GM19351 (cell line): ENCODE measurements at regions not wholly inside any gene's neighbourhood (a gene's known extent, or its start where the extent isn't known, plus 50 kb on each side); places are given as distances from the start of the nearest gene placed in this dataset.

Source experiments
- ATAC-seq: cut with Tn5 transposase; IDR thresholded peaks from one replicate; pipeline ENCODE4 v1.9.1; 2021; ENCODE audit warnings: mild to moderate bottlenecking, moderate library complexity; ENCODE audit not compliant: unreplicated experiment

GRCh38 chr18:78895207-78896001 lies 84.2 kb upstream of the SALL3 start:
- no peak for ATAC-seq

- ATAC-seq, result no peak
Measured at GRCh38 chr18:78896111-78896905, 83.3 kb upstream of the SALL3 start.

DNA sequence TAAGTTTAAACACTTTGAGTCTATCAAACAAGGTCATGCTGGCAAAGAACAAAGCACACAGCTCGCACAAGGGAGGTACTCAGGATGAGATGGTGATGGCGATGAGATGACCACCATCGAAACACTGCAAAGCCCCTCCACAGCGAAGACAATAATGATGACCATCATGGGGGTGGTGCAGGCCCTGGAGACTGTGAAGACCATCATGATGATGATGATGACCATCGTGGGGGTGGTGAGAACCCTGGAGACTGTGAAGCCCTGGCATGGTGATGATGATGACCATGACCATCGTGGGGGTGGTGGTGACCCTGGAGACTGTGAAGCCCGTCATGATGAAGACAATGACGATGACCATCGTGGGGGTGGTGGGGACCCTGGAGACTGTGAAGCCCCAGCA lies 81.6 kb upstream of the SALL3 start:
- ATAC-seq, result no peak

- ATAC-seq, result no peak
Measured at GRCh38 chr18:78898635-78899034, 81.0 kb upstream of the SALL3 start.

- no peak for ATAC-seq
Measured at GRCh38 chr18:78899241-78899640, 80.4 kb upstream of the SALL3 start.

DNA sequence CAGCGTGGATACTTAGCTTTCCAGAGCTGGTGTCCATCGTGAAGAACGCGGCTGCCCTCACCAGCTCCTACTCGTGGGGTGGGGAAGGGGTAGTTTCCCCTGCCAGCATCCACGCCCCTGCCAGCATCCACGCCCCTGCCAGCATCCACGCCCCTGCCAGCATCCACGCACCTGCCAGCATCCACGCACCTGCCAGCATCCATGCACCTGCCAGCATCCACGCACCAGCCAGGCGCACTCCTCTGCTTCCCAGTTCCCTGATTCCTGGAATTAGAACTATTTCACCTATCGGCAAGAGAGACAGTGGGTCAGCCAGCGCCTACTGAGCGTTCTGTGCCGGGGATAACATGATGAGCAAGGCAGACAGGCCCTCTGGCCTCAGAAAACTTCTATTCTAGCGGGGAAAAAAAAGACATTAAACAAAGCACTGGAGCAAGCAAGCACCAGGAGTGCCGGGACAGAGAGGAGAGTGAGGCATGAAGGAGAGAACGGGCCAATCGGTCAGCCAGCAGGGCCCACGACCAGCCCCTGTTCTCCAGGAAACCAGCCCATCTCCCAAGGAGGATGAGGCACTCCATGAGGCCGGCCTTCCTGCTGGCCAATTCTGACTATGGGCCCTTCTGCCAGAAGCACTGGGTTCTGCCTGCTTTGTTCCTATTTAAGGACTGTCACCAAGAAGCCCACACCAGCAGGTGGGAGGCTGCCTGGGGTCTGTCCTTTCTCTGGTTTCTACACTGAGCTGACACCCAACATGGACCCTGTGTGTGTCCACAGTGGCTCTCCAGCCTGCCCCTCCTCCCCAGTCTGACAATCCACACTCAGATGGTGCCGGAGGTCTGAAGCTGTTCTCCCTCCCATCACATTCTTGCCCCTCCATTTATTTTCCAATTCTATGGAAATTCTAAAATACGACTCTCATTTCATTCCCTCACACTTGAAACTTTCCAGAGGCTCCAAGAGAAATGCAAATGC lies 78.4 kb upstream of the SALL3 start:
- no peak for ATAC-seq

- ATAC-seq, result no peak
Measured at GRCh38 chr18:78901923-78902794, 77.5 kb upstream of the SALL3 start.

DNA sequence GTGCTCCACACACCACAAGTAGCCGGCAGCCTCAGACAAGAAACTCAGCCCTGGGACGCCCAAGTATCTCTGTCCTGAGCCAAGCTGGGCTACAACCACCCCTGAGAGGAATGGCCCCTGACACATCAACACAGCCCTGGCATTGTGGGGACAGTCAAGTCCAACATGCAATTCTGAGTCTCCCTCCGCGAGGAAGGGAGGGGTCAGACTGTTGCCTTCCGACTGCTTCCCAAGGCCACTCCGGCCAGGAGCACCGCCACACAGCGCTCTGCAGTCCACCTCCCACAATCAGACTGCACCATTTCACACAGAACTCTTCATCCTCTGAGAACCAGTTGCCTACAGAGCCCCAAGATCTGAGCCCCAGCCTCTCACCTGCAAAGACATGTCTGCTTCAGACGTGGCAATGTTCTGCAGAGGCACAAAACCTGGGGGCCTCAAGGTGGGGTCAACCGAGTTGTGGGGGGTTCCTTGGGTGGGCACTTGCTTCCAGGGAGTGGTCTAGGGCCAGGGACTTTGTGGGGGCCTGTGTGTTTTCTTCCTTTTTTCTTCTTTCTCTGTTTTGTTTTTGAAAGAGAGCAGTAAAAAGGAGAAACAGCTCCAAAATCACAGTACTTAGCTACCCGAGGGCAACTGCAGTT lies 76.7 kb upstream of the SALL3 start:
- ATAC-seq, result no peak

- ATAC-seq, result no peak
Measured at GRCh38 chr18:78903436-78904178, 76.0 kb upstream of the SALL3 start.

GRCh38 chr18:78904179-78904531 lies 75.5 kb upstream of the SALL3 start:
- no peak for ATAC-seq

- ATAC-seq, result no peak
Measured at GRCh38 chr18:78905334-78905733, 74.3 kb upstream of the SALL3 start.

DNA sequence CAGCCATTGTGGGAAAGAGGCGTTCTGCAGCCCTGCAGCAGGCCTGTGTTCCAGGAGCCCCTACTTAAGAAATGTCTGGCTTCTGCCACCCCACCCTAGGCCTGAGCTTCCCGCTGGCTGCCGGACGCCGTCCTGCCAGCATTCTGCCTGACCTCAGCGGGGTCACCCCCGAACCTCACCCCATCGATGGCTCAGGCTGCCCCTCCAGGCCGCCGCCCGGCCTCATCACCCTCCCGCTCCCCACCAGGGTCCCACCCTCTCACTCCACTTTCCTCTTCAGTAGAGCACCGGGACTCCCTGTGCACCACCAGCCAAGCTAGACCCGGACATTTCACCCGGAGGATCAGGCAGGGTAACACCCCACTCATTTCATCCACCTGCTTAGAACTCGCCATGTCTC lies 73.6 kb upstream of the SALL3 start:
- ATAC-seq, result no peak

GRCh38 chr18:78908462-78909260 lies 71.0 kb upstream of the SALL3 start:
- ATAC-seq, result no peak

GRCh38 chr18:78911751-78912283 lies 67.8 kb upstream of the SALL3 start:
- no peak for ATAC-seq

- ATAC-seq, result no peak
Measured at GRCh38 chr18:78912336-78912735, 67.3 kb upstream of the SALL3 start.

- no peak for ATAC-seq
Measured at GRCh38 chr18:78912844-78913243, 66.8 kb upstream of the SALL3 start.

- ATAC-seq, result no peak
Measured at GRCh38 chr18:78913395-78913794, 66.2 kb upstream of the SALL3 start.

- no peak for ATAC-seq
Measured at GRCh38 chr18:78913830-78914231, 65.8 kb upstream of the SALL3 start.
